Renal cortex interstitium (tissue), 11 donors: ENCODE measurements at regions not wholly inside any gene's neighbourhood (a gene's known extent, or its start where the extent isn't known, plus 50 kb on each side); places are given as distances from the start of the nearest gene placed in this dataset.

Source experiments
- DNase-seq, 11 donors: peaks; one replicate each; pipeline ENCODE4 v3.0.0-alpha.2; 2013; ENCODE audit warnings: low read depth in 9 of 11, low spot score in 4 of 11; ENCODE audit errors: extremely low read depth in 1 of 11

DNA sequence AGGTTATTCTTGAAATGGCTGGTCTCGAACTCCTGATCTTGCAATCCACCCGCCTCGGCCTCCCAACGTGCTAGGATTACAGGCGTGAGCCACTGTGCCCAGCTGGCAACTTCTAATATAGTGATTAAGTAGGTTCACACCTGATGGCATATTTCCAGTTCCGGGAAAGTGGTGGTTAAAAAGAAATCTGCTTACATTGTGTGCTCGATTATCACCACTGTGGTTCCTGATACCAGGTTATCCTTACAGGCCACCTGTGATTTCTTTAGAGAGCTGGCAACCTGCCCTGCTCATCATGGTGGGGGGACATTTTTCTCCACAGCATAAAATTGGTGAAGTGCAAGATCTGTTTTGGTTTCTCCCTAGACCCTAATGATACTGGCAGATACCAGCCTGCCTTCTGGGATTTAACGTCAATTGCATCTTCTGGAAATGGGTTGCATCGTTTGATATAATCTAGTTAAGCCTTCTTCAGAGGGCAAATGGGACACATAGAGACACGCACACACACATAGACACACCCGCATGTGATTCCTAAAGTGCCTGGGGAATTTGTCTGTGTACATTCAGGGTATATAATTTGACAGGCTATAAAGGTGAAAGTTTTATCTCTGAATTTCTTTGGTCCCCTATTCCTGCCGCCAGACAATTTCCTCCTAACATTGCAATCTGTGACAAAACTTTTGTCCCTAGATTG, 49.7 kb upstream of the CITED2 start:
- DNase-seq: no peak
